GM12872 (cell line): ENCODE measurements at regions not wholly inside any gene's neighbourhood (a gene's known extent, or its start where the extent isn't known, plus 50 kb on each side); places are given as distances from the start of the nearest gene placed in this dataset.

Source experiments
- CTCF ChIP-seq: IDR thresholded peaks from 3 replicates; pipeline ENCODE4 v1.5.1; 2011; ENCODE audit warnings: low read depth, mild to moderate bottlenecking, low read length, moderate library complexity; ENCODE audit not compliant: insufficient read depth

DNA sequence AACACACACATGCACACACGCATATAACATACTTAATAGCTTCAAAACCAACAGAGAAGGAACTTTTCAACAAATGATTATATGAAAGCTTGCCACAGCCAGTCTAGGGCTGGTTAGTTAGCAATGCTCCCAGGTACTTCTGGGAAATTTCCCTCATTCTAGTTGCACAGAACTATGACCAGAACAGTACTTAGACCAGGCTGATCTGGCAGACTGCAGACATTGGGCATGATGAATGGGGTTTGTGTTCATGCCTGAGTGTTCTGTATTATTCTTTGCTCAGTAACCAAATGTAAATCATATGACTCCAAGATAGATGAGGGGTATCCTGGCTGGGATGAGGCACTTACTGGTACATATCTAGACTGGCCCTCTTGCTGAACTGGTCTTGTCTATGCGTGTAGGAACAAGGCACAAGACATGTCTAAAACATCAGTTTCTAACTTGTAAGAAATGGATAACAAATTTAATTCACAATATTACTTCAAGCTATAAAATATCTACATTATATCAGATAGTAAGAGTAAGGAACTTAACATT is 50.3 kb upstream of the GEMIN8 start:
- no peak for TF ChIP-seq CTCF
